ENCODE measurements at regions not wholly inside any gene's neighbourhood (a gene's known extent, or its start where the extent isn't known, plus 50 kb on each side); places are given as distances from the start of the nearest gene placed in this dataset.

DNA sequence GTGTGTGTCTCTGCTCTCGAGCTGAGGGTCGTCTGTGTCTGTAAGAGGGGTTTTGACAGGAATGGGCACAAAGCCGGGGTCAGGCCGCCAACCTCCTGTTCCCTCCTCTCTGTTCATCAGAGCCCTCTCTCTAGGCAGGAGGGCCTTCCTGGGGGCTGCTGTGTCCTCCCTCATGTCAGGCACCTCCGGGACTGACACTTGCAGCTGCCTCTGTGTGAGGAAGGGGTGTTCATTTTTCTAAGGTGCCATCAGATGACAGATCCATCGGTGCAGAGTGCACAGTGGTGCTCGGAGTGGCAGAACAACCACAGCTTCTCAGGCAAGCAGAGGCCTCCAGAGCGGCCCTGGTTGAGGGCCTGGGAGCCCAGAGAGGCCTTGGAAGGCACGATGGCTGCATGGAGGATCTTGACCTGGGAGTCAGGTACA, 265.4 kb upstream of the B3GAT1 start:
- Histone ChIP-seq H3K27me3 (ENCODE audit: low read depth) (peaks cover 53% of the 10 kb centered on the region), H3K9me3 (replicated peaks) (peaks cover 16% of the 10 kb centered on the region), H3K27ac (replicated peaks) (no peak overlapping the region), H3K4me3 (no peak overlapping the region), H3K4me1 (no peaks in the 10 kb centered on the region), H3K36me3 (no peaks in the 10 kb centered on the region)
- intact Hi-C loops (cut with micrococcal nuclease), result no loop called here
- no peak for DNase-seq
- TF ChIP-seq, protein P1, sequence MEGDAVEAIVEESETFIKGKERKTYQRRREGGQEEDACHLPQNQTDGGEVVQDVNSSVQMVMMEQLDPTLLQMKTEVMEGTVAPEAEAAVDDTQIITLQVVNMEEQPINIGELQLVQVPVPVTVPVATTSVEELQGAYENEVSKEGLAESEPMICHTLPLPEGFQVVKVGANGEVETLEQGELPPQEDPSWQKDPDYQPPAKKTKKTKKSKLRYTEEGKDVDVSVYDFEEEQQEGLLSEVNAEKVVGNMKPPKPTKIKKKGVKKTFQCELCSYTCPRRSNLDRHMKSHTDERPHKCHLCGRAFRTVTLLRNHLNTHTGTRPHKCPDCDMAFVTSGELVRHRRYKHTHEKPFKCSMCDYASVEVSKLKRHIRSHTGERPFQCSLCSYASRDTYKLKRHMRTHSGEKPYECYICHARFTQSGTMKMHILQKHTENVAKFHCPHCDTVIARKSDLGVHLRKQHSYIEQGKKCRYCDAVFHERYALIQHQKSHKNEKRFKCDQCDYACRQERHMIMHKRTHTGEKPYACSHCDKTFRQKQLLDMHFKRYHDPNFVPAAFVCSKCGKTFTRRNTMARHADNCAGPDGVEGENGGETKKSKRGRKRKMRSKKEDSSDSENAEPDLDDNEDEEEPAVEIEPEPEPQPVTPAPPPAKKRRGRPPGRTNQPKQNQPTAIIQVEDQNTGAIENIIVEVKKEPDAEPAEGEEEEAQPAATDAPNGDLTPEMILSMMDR (IDR thresholded peaks at IDR 0.05; ENCODE audit: borderline replicate concordance), result no peak

DNA sequence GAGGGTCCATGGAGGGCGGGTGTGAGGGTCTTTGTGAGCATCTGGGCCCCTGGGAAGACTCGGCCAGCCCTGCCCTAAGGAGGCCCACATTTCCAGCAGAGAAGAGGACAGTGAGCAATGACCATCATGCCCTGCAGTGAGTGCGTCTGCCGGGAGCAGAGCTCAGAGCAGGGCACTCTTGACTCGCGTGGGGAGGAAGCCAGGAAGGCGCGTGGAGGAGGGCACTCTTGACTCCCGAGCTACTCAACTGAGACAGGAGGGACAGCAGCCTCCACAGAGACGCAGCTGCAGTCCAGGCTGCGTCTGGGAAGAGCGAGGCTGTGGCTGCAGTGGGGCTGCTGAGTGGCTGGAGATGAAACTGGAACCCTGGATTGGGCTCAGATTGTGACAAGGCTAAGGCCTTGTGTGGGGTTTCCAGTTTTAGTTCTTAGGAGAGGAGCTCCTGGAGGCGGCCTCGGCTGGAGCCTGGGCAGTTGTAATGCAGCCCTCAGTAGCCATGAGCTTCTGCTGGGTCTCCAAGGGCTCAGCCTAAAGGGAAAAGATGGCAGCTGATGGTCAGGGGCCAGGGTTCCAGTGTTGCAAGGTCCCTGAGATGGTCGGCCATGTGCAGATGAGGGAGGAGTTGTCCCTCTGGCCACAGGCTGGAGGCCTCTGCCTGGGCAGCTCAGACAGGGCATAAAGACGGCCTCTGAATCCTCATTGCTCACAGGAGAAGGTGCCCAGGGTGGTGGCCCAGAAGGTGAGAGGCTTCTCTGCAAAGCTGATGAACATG, 264.7 kb upstream of the B3GAT1 start:
- no peaks in the 10 kb centered on the region for H3K4me1 ChIP-seq
- TF ChIP-seq, protein P1 (IDR thresholded peaks at IDR 0.05; ENCODE audit: borderline replicate concordance), result no peak
- H3K27ac ChIP-seq (replicated peaks), result no peak overlapping the region
- intact Hi-C loops (cut with micrococcal nuclease), result no loop called here
- no peak for DNase-seq
- peaks cover 16% of the 10 kb centered on the region for H3K9me3 ChIP-seq (replicated peaks)
- no peak overlapping the region for H3K4me3 ChIP-seq
- H3K36me3 ChIP-seq, result no peaks in the 10 kb centered on the region
- peaks cover 53% of the 10 kb centered on the region for H3K27me3 ChIP-seq (ENCODE audit: low read depth)

DNA sequence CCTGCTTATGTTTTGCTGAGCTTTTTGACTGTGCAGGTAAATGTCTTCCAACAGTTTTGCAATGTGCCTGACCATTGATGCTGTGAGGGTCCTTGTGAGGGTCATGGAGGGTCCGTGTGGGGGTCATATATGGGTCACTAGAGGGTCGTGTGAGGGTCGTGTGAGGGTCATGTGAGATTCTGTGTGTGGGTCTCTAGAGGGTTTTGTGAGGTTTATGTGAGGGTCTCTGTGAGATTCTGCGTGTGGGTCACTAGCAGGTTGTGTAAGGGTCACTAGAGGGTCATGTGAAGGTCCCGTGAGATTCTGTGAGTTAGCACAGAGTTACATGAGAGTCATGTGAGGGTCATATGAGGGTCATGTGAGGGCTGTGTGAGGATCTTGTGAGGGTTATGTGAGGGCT, 263.9 kb upstream of the B3GAT1 start:
- TF ChIP-seq, protein P1 (IDR thresholded peaks at IDR 0.05; ENCODE audit: borderline replicate concordance), result no peak
- intact Hi-C loops (cut with micrococcal nuclease), result no loop called here
- Histone ChIP-seq H3K27ac (replicated peaks) (no peak overlapping the region), H3K4me1 (no peaks in the 10 kb centered on the region), H3K4me3 (no peak overlapping the region), H3K27me3 (ENCODE audit: low read depth) (peaks cover 53% of the 10 kb centered on the region), H3K9me3 (replicated peaks) (peaks cover 16% of the 10 kb centered on the region), H3K36me3 (no peaks in the 10 kb centered on the region)
- no peak for DNase-seq

DNA sequence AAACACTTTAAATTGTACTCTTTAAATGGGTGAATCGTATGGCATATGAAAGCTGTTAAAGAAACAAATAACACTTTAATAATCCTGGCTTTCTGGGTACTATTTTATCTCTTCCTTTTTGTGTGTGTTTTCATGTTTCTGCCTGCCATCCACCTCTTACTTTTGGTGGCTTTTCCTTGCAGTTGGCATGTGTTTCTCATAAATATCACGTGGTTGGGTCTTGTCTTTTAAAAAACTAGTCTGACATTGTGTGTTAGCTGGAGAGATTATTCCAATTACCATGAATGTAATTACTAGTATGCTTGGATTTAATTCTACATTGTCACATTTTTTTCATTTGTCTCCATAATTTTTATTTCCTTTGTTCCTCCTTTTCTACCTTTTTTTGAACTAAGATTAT, 262.9 kb upstream of the B3GAT1 start:
- Histone ChIP-seq H3K4me3 (no peak overlapping the region), H3K4me1 (no peaks in the 10 kb centered on the region), H3K27me3 (ENCODE audit: low read depth) (peaks cover 58% of the 10 kb centered on the region), H3K27ac (replicated peaks) (no peak overlapping the region), H3K9me3 (replicated peaks) (peaks cover 16% of the 10 kb centered on the region), H3K36me3 (no peaks in the 10 kb centered on the region)
- TF ChIP-seq, protein P1 (IDR thresholded peaks at IDR 0.05; ENCODE audit: borderline replicate concordance), result no peak
- no peak for DNase-seq
- intact Hi-C loops (cut with micrococcal nuclease), result no loop called here

DNA sequence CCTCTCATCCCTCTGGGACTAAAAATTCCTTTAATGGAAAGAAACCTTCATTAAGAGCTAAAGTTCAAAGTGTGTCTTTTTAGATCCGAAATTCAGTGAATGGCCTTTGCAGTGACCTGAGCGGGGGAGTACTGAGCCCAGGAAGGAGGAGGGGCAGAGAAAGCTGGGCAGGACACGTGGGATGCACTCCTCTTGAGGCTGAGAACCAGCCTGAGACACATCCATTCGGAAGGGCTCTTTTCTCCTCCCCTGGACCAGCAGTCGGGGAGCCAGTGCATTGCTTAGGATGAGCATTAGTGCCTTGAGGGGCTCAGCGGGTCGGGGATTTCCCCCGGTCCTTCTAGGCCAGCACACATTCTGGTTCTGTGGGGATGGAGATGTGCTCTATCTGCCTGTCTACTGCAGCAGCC, 258.9 kb upstream of the B3GAT1 start:
- peaks cover 63% of the 10 kb centered on the region for H3K27me3 ChIP-seq (ENCODE audit: low read depth)
- H3K27ac ChIP-seq (replicated peaks), result no peak overlapping the region
- H3K4me1 ChIP-seq, result no peaks in the 10 kb centered on the region
- DNase-seq, result no peak
- TF ChIP-seq, protein P1 (IDR thresholded peaks at IDR 0.05; ENCODE audit: borderline replicate concordance), result no peak
- peaks cover 16% of the 10 kb centered on the region for H3K9me3 ChIP-seq (replicated peaks)
- H3K4me3 ChIP-seq, result no peak overlapping the region
- intact Hi-C loops (cut with micrococcal nuclease), result no loop called here
- H3K36me3 ChIP-seq, result no peaks in the 10 kb centered on the region

Measured in left ventricle myocardium inferior (tissue), 1 donor.